HG02571 (cell line): ENCODE measurements at regions not wholly inside any gene's neighbourhood (a gene's known extent, or its start where the extent isn't known, plus 50 kb on each side); places are given as distances from the start of the nearest gene placed in this dataset.
"Not testable (repeated sequence)": the region's sequence is repeated elsewhere in the genome, so short reads cannot be mapped to it uniquely, and the experiment has no call there.

Source experiments
- ATAC-seq: cut with Tn5 transposase; IDR thresholded peaks from one replicate; pipeline ENCODE4 v1.9.1; 2021; ENCODE audit warnings: mild to moderate bottlenecking, moderate library complexity; ENCODE audit not compliant: unreplicated experiment

DNA sequence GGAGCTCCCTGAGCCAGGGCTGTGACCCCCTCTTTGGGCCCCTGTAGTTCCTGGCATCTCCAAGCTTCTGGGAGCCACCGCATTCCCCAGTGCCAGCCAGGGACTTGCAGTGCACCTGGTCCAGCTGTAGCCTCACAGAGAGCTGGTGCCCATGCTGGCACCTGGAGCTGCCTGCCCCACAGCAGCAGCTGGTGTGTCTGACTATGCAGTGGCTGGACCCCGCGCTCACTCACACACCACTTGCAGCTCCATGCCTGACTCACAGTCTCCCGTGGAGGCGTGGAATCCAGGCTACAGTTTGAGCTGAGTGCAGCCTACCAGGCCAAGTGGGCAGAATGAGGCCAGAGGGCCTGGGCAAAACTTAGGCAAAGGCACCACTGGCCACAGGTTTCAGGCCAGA, 102.2 kb upstream of the NAMPT start:
- no peak for ATAC-seq

DNA sequence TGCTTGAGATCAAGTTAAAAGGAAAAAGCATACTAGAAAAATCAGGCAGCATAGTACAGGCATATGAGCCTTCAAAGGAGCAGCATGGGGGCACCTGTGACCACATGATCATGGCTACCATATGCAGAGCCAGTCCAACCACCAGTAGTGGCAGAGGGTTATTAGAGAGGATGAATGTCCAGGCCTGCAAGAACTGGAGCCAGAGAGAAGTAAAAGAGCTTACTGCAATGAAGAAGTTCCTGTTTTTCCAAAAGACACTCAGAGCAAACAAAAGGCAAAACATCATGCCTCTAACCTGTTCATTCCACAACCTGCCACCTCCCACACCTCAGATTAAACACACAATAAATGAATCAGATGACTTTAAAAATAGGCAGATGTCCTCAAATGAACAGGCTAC, 99.6 kb upstream of the NAMPT start:
- no peak for ATAC-seq

DNA sequence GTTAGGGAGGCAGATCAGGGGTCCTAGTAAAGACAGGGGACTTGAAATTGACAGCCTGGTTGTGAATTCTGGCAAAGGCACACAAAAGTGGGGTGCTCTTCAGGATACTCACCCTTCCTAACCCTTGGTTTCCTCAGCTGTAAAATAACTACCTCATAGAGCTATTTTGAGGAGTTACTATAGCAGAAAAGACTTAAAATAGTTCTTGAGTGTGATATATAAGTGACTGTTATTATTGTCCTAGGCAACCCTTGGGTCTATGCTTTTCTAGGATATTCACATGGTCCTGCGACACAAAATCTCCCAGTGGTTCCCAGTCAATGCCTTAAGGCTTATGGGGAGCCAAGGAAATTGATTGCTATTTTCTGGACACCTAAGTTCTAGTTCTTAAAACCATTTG, 98.1 kb upstream of the NAMPT start:
- ATAC-seq, result no peak

DNA sequence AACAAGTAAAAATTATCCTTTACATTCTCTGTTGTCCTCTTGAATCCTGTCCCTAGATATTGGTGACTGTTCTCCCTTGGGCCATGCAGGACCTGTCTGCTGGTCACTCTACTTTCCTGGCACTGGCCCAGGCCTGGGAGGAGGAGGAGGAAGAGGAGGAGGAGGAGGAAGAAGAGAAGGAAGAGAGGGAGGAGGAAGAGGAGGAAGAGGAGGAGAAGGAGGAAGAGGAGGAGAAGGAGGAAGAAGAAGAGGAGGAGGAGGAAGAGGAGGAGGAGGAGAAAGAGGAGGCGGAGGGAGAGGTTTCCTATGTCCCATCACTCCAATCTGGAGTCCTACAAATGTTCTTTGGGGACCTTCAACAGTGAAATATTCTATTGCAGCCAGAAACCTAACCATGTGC, 97.3 kb upstream of the NAMPT start:
- no peak for ATAC-seq

DNA sequence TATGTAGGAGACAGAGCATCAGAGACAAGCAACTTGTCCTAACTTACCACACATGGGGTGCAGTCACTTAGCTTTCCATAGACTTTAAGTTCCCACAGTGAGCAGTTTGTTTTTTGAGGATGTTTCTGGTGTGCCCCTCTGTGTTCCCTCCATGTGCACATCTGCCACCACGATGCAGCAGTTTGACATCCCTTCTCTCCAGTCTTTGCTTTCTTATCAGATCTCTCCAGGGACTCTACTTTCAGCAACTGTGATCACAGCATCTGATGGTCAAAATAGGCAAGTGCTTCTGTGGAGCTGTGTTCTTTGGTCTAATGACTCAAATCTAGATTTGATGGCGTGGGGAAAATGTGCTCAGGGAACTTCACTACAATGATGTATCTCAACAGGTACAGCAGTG, 96.5 kb upstream of the NAMPT start:
- no peak for ATAC-seq

DNA sequence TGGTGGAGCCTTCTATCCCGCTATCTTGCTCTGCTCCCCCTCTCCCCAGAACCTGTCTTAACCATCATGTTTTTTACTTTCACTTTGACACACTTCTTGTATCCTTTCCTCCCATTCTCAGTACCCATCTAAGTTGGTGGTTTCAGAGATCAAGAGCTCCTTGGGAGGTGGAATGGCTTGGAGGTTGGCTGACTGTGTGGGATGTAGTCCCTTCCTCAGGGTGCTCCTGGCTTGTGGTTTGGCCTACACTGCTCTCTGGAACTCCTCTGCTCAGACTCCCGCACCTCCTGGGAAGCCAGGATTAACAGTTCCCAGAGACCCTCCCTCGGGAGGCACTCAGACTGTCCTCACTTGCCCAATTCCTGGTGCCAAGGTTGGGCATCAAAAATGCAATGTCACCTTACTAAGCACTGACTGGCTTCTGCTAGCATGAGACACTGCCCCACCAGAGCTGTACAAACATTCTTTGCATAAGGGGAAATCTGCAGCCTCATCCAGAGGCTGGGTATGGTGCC, 93.1 kb upstream of the NAMPT start:
- no peak for ATAC-seq

DNA sequence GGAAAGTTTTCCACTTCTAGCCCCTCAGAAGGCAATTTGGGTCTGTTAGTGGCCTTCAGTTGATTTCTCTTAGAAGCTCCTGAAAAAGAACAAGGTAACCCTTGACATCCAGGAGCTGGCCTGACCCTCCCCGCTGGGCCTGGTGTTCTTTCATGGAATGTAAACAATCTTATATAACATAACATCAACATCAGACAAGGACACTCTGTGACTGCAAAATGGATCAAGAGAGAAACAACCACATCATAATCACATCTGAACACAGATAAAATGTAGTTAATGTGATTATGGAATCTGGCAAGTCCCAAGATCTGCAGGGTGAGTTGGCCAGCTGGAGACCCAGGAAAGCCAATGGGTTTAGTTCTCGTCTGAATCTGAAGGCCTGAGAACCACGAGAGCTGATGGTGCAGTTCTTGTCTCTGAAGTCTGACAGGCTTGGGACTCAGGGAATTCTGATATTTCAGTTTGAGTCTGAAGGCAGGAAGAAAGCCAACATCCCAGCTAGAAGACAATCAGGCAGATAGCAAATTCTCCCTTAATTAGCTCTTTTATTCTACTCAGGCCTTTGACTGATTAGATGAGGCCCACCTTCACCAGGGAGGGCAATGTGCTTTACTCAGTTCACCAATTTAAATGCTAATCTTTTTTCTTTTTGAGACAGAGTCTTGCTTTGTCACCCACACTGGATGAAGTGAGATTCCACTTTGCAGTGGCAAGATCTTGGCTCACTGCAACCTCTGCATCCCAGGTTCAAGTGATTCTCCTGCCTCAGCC, 91.4 kb upstream of the NAMPT start:
- no peak for ATAC-seq

DNA sequence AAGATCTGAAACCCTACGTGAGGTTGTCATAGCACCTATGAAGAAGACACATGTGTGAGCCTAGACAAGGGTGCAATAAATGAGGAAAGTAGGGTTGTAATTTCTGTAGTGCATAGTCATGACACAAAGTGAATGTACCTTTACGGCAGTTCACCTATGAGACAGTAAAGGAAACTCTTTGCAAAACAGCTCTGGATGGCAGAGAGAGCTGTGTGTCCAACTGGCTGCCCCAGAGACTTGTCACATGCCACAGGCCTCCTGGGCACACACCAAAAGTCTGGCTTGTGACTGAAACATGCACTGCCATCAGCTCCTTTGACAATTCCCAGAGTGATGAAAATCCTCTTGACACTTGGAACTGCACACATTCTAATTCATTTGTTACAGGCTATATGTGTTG, 90.7 kb upstream of the NAMPT start:
- ATAC-seq, result no peak

DNA sequence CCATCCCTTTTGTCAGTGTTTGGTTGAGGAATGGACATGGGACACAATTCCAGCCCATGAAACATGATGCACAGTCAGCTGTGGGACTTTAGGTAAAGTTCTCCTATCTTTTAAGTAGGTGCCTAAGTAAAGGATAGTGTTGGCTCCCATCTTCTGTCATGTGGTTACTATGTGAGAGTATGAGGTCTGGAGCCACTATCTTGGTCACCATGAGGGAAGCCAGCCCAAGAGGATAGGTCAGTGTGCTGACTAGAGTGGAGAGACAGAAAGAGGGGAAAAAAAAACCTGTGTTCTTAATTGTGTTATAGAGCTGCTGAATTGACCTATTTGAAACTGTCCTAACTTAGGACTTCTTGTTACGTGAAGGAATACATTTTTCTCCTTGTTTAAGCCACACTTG, 89.7 kb upstream of the NAMPT start:
- ATAC-seq, result no peak

DNA sequence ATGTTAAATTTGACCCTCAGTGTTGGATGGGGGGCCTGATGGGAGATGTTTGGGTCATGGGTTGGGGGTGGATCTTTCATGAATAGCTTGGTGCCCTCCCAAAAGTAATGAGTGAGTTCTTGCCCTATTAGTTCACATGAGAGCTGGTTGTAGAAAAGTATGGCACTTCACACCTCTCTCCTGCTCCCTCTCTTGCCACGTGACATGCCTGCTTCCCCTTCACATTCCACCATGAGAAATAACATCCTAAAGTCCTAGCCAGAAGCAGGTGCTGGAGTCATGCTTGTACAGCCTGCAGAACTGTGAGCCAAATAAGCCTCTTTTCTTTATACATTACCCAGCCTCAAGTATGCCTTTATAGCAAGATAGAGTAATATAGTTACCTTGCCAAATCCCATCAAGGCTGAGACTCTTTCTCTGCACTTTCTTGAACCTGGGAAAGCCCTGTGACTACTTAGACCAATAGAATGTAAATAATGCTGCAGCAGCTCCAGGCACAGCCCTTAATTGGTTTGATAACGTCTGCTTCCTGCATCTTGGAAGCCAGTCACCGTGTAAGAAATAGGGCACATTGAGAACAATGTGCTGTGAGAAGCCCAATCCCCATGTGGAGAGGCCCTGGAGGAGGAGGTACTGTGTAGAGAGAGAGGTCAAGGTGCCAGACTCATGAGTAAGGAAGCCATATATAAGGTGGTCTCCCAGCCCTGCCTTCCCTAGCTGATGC, 88.0 kb upstream of the NAMPT start:
- ATAC-seq, result no peak

DNA sequence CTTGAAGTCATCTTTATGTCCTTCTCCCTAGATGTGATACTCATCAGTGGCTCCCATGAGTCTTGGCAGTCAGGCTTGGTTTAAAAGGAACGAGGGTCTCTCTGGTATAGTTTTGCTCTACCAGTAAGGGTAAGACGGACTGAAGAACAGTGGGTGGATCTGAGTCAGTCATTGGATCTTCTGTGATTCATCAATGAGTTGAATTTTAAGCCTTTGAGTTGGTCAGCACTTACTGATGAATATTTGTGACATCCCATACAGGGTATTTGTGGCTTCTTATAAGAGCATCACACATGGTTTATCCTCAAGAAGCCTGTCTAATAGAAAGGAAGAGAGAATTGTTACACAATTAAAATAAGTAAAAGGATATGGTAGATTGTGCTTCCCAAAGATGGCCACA, 87.3 kb upstream of the NAMPT start:
- no peak for ATAC-seq

DNA sequence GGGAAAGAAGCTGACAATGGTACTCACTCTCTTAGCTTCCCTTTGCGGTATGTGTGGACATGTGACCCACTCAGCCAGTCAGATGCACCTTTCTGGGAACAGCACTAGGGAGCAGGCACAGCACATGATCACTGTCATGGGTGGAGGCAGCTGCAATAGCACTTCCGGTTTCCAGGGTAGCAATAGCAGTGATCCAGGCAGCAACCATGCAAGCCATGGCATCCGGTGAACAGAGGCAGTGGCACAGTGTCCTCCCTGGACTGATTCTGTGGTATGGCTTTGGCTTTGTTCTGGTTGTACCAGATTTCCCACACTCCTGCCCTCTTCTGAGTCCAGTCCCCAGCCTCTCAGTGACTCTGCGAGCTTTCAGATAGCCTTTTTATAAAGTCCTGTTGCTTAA, 86.8 kb upstream of the NAMPT start:
- no peak for ATAC-seq

DNA sequence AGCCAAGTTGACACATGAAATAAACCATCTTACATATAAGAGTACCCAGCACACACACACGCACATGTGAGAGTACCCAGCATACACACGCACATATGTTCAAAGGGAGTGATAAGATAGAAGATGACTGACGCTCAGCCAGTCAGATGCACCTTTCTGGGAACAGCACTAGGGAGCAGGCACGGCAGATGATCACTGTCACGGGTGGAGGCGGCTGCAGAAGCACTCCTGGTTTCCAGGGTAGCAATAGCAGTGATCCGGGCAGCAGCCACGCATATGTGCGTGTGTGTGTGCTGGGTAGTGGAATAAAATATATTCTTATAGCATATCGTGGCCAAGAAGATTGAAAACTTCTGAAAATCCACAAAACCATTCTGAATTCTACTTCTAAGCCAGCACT, 85.8 kb upstream of the NAMPT start:
- no peak for ATAC-seq

DNA sequence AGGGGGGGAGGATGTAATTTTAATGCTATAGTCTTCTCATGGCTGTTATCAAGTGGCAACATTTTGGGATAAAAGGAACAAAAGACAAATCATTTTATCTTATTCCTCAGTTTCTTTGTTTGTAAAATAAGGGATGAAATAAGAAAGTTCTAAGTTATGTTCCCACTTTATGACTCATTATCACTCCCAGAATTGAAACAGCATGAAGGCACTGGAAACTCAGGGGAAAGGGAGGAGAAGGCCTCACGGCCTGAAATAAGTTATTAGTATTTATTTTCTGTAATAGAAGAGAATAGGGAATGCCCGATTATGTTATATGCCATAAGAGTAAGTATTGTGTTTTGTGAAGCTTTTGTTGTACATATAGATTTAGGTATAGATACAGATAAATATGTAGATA, 85.0 kb upstream of the NAMPT start:
- ATAC-seq, result no peak

DNA sequence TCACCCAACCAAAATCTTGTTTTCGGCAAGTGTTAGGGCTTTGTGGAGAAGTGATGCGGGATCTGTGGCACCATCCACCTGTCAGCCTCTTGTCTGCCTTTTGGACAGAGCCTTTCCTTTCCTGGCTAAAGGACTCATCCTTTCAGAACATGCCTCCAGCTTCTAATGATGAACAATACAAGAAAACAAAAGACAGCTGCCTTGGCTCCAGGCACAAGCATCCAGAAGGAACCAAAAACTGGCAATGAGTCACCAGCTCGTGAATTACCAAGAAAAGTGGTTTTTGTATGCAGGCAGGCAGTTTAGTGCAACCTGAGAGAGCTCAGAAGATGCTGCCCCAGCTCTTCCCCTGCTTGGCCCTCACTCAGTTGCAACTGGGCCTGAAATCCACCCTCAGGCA, 84.6 kb upstream of the NAMPT start:
- no peak for ATAC-seq

DNA sequence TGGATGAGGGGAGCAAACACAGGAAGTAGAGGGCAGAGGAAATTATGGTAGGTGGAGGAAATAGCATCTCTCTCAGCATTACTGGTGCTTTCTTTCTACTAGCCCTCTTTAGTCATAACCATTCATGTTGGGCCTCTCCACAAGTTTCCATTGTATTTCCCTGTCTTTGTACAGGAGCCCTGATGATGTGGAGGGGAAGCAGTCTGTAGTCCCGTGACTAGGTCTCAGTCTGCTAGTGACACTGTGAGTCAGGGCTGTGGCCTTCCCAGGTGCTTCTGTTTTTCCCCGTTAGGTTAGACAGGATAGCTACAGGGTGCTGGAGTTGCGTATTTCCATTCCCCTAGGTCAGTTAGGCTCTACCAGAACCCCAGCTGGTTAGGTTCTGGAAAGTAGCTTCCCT, 82.9 kb upstream of the NAMPT start:
- ATAC-seq, result no peak

DNA sequence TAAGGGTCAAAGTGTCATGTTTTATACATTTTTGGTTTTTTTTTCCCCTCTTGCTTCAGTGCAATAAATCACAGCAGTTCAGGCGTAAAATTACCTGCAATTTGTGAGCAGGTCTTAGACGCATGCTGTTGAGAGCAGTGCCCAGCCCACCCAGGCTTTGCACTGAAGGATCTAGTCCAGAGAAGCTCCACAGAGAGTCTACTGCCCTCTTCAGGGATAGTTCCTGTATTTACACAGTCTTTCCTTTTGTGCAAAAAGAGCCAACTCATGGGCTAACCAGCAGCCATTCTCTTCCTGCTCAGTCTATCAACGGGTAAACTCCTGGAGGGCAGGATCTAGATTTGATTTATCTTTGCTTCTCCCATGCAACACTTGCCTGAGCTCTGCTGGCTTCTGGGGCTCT, 82.2 kb upstream of the NAMPT start:
- ATAC-seq, result no peak

DNA sequence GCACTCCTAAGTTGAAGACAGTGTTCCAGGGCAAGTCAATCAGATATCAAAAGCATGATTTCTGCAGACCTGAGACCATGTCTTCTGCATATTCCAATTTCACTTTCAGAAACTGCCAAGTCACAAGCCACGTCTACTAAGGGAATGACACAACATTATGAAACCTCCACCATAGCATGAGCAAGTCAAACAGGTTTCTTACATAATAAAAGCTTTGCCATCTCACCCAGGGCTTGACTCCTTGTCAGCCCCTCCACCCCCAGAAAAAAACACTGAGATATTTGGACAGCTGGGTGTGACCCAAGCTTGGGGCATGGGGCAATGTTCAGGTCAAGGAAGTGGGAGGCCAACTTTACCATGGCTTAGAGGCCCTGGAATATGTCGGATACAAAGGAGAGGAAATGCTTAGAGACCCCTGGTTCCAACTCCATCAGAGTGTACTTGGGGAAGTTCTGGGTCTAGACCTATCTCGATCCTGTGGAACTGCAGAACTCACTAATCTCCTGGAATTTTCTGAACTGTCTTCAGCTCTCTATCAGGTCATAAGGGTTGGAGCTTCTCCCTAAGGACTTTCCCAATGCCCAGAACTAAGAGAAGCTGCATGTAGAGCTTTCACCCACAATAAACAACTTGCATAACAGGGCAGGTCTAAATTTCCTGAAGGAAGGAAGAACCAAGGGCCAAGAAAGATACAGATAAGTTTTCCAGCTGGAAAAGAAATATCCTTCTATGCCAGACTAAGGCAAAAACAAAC, 80.6 kb upstream of the NAMPT start:
- ATAC-seq, result peak; percentile 81

DNA sequence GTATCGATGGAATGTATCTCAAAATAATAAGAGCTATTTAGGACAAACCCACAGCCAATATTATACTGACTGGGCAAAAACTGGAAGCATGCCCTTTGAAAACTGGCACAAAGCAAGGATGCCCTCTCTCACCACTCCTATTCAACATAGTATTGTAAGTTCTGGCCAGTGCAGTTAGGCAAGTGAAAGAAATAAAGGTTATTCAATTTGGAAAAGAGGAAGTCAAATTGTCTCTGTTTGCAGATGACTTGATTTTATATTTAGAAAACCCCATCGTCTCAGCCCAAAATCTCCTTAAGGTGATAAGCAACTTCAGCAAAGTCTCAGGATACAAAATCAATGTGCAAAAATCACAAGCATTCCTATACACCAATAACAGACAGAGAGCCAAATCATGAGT, 77.7 kb upstream of the NAMPT start:
- ATAC-seq, result not testable (repeated sequence)

DNA sequence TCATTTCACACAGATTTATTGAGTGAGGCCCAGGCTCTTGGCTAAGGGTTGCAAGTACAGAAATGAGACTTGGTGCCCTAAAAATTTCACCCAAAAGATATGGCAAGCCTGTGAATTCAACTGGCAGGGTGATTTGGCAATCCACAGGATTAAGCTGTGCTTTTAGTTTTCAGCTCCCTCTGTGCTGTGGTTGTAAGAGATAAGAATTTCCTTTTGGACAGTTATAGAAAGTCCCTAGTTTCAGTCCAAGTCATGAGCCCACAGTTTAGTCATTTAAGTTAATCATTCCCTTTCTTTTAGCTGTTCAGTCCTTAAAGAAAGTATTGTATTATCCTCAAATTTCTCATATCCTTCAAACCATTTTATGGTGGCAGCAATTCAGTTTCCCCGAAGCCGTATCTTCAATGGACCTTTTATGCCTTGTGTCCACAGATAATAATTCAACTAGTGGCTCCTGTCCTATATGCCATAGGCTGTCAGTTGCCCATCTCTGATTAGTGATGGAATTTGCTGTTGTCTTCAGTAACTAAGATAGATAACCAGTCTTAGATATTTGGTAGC, 73.4 kb upstream of the NAMPT start:
- ATAC-seq, result no peak

DNA sequence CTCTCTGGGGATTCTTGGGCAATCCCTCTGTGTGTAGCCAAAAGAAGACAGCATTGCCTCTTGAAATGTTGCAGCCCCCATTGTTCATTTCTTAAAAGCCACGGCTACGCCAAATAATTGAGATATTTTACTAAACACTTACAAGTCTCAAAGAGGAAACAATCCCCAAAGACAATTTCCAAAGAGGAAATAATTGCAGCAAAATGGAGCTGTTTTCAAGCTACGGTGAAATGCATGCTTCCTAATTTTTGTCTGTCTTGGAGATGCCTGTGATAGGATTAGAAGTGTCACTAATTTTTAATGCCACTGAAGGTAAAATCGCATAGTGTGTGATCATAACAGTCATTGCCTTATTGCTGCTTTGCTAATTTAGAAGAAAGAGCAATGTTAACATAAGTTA, 72.9 kb upstream of the NAMPT start:
- no peak for ATAC-seq
